Kidney (tissue), 13 donors: ENCODE measurements at regions not wholly inside any gene's neighbourhood (a gene's known extent, or its start where the extent isn't known, plus 50 kb on each side); places are given as distances from the start of the nearest gene placed in this dataset.

ENCODE experiments used
- DNase-seq, 5 donors: peaks; one replicate each; pipeline ENCODE4 v3.0.0-alpha.2; 2013 to 2020
- FAIRE-seq: peaks from 2 replicates; lab custom pipeline; 2012; peaks lifted over from hg19 to GRCh38; lab: Jason Lieb, UNC
- H3K27ac ChIP-seq, 2 donors: one replicate each; pipeline ENCODE4 v1.7.0; 2013; ENCODE audit warnings: low read depth in 2 of 2, low read length in 2 of 2, inconsistent platforms in 1 of 2
- H3K27me3 ChIP-seq: one replicate; pipeline ENCODE4 v1.7.1; 2013; ENCODE audit warnings: low read length, inconsistent platforms; ENCODE audit not compliant: control insufficient read depth, insufficient read depth
- H3K36me3 ChIP-seq, 3 donors: one replicate each; pipeline versions ENCODE4 v1.7.0 to v1.7.1; 2013; ENCODE audit warnings: low read length in 3 of 3, control low read depth in 1 of 3, inconsistent platforms in 1 of 3; ENCODE audit not compliant: insufficient read depth in 3 of 3, control insufficient read depth in 2 of 3
- H3K4me1 ChIP-seq, 3 donors: one replicate each; pipeline versions ENCODE4 v1.7.0 to v1.7.1; 2013; ENCODE audit warnings: low read length in 3 of 3, inconsistent platforms in 1 of 3, low read depth in 1 of 3; ENCODE audit not compliant: control insufficient read depth in 2 of 3, insufficient read depth in 2 of 3
- H3K4me3 ChIP-seq, 3 donors: one replicate each; pipeline versions ENCODE4 v1.7.0 to v1.8.1; 2013; ENCODE audit warnings: low read length in 3 of 3, control low read depth in 1 of 3, inconsistent platforms in 1 of 3
- H3K9ac ChIP-seq, 3 donors: one replicate each; pipeline versions ENCODE4 v1.7.0 to v1.7.1; 2013; ENCODE audit warnings: low read length in 3 of 3, control low read depth in 1 of 3, inconsistent platforms in 1 of 3
- H3K9me3 ChIP-seq, 3 donors: one replicate each; pipeline versions ENCODE4 v1.7.0 to v1.7.1; 2013; ENCODE audit warnings: low read length in 3 of 3, control low read depth in 1 of 3, inconsistent platforms in 1 of 3; ENCODE audit not compliant: control insufficient read depth in 2 of 3, insufficient read depth in 1 of 3
- intact Hi-C: fragments of 100-400 bp; cut with DNase I; formaldehyde crosslinking; loops from one replicate; pipeline ENCODE4 v1.11.1; 2022
- TF ChIP-seq, protein P1 (sequence below): IDR thresholded peaks from 3 replicates; pipeline ENCODE4 v1.5.1; 2012; ENCODE audit warnings: mild to moderate bottlenecking, moderate library complexity, borderline replicate concordance; ENCODE audit not compliant: insufficient read depth; ENCODE audit errors: extremely low read depth
- donor health status: control.
- donor health status: control.
- donor health status: control.
- donor health status: control.
- donor health status: control.
- donor health status: DM: yes; HTN: yes; CAD: no.
- donor health status: Normal renal cell carcinoma (clear cell type).

GRCh38 chr11:37762079-37762478 is 1164.0 kb upstream of the RAG2 start:
- Histone ChIP-seq H3K9me3 (no peaks in the 10 kb centered on the region), H3K4me1 (no peaks in the 10 kb centered on the region), H3K36me3 (no peaks in the 10 kb centered on the region), H3K4me3 (no peak overlapping the region), H3K27ac (no peak overlapping the region), H3K9ac (no peak overlapping the region), H3K27me3 (no peaks in the 10 kb centered on the region)
- no peak for DNase-seq
- TF ChIP-seq, protein P1, sequence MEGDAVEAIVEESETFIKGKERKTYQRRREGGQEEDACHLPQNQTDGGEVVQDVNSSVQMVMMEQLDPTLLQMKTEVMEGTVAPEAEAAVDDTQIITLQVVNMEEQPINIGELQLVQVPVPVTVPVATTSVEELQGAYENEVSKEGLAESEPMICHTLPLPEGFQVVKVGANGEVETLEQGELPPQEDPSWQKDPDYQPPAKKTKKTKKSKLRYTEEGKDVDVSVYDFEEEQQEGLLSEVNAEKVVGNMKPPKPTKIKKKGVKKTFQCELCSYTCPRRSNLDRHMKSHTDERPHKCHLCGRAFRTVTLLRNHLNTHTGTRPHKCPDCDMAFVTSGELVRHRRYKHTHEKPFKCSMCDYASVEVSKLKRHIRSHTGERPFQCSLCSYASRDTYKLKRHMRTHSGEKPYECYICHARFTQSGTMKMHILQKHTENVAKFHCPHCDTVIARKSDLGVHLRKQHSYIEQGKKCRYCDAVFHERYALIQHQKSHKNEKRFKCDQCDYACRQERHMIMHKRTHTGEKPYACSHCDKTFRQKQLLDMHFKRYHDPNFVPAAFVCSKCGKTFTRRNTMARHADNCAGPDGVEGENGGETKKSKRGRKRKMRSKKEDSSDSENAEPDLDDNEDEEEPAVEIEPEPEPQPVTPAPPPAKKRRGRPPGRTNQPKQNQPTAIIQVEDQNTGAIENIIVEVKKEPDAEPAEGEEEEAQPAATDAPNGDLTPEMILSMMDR = no peak
- intact Hi-C loops = no loop called here
- FAIRE-seq = no peak

DNA sequence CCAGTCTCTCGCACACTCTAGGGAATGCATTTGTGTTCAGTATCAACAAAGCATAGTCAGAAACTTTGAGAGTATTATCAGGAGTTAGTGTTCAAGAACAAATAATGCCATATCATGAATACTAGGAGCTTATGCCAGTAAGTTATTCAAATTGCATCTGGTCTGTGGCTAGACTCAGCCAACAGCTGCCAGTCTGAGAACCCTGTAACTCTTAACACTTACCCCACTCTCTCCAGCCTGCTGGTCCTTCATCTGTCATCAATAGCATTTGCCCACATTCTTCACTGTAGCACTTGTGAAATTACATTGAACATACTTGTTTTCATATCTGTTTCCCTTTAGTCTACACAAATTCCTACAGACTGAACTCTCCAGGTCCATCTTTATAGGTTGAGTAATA is 1157.5 kb upstream of the RAG2 start:
- Histone ChIP-seq H3K36me3 (no peaks in the 10 kb centered on the region), H3K9ac (no peak overlapping the region), H3K27ac (no peak overlapping the region), H3K4me1 (no peaks in the 10 kb centered on the region), H3K4me3 (no peak overlapping the region), H3K27me3 (no peaks in the 10 kb centered on the region), H3K9me3 (no peaks in the 10 kb centered on the region)
- DNase-seq (no peak), FAIRE-seq (no peak)
- intact Hi-C loops = no loop called here
- TF ChIP-seq, protein P1 = no peak

DNA sequence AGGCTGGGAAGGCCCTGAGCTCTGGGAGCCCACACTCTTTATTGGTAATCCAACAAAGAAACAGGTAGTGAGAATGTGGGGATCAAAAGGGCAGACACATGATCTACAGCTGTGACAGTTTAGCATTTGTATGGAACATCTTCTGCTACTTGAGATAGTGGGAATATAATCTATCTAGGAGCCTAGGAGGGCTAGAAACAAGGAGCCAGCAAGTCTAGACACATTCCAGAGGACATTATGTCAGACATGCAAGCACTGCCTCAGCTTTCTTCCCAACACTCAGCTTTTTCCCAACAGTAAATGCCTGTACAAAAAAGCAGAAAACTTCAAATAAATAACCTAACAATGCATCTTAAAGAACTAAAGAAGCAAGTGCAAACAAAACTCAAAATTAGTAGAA is 1150.6 kb upstream of the RAG2 start:
- FAIRE-seq (no peak), DNase-seq (no peak)
- Histone ChIP-seq H3K36me3 (no peaks in the 10 kb centered on the region), H3K4me1 (no peaks in the 10 kb centered on the region), H3K4me3 (no peak overlapping the region), H3K27me3 (no peaks in the 10 kb centered on the region), H3K27ac (no peak overlapping the region), H3K9ac (no peak overlapping the region), H3K9me3 (no peaks in the 10 kb centered on the region)
- TF ChIP-seq, protein P1 = no peak
- intact Hi-C loops = no loop called here

DNA sequence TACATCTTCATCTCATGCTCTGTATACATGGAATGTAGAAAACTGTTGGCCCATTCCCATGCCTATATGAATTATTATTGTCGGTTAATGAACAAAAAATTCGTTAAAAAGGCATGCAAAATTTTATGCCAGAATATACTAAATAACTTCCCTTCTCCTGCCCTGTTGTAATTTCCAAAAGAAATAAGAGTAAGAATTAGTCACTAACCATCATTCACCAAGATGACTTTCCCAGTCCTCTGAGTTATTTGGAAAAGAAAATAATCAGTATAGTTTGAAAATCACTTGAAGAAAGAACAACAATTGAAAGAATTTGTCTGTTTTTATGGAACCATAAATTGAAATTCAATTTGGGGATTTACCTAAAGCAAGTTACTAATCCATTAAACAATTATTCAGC is 1149.1 kb upstream of the RAG2 start:
- Histone ChIP-seq H3K27me3 (no peaks in the 10 kb centered on the region), H3K4me3 (no peak overlapping the region), H3K9ac (no peak overlapping the region), H3K9me3 (no peaks in the 10 kb centered on the region), H3K27ac (no peak overlapping the region), H3K36me3 (no peaks in the 10 kb centered on the region), H3K4me1 (no peaks in the 10 kb centered on the region)
- TF ChIP-seq, protein P1 = no peak
- no peak for DNase-seq
- FAIRE-seq = no peak
- intact Hi-C loops = no loop called here
